ENCODE measurements at regions not wholly inside any gene's neighbourhood (a gene's known extent, or its start where the extent isn't known, plus 50 kb on each side); places are given as distances from the start of the nearest gene placed in this dataset.

DNA sequence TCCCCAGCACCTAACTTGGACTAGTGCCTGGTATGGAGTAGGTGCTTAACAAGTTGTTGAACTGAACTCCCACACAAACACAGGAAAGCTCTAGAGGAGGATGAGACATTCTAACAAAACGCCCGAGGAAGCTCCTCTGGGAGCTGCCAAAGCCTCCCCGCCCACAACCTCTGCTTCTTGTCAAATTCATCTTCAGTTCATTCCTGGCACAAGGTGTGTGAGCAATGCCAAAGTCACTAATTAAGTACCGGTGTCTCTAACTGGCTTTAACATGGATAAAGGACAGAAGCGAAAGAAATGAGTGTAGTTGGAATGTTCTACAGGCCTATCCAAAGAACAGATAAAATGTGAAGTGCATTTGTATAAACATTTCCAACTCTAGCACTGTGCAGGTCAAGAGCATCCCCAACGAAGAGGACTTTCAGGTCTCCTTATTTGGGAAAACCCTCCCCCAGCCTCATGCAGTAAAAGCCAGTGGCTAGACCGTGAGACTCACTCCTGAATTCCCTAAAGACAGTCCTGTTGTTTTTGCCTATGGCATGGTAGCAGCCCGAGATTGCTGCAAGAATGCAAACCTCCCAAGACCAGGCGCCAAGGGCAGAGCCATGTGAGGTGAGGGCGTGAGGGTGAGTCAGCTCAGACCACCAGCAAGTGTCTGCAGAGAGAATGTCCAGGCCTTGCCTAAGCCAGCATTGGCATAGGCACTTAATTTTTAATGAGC, 72.2 kb upstream of the KLF3 start:
- no peak for DNase-seq
- H3K36me3 ChIP-seq, result no peaks in the 10 kb centered on the region
- TF ChIP-seq POLR2A (IDR thresholded peaks at IDR 0.05) (no peak), CTCF (IDR thresholded peaks at IDR 0.05) (no peak)

DNA sequence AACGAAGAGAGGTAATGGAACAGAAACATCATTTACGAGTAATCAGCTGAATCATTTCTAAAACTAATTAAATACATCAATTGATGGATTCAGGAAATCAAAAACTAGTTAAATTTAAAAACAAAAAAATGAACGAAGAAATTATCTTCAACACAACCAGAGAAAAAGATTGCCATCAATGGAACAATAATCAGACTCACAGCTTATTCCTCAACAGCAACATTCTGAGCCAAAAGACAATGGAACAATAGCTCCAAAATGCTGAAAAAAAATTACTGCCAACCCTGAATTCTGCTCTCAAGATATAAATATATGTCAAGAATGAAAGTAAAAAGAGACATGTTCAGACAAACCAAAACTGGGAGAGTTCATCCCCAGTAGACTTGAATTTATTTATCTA, 65.5 kb upstream of the KLF3 start:
- TF ChIP-seq CTCF (IDR thresholded peaks at IDR 0.05), result no peak
- no peak for DNase-seq
- Histone ChIP-seq H3K4me3 (no peak overlapping the region), H3K27me3 (no peaks in the 10 kb centered on the region), H3K4me1 (no peaks in the 10 kb centered on the region), H3K9me3 (no peaks in the 10 kb centered on the region), H3K36me3 (no peaks in the 10 kb centered on the region), H3K27ac (no peak overlapping the region)

More for the DNA sequence above, 72.2 kb upstream of the KLF3 start:
- Histone ChIP-seq H3K4me3 (no peak overlapping the region), H3K27me3 (no peaks in the 10 kb centered on the region), H3K9me3 (no peaks in the 10 kb centered on the region), H3K27ac (no peak overlapping the region), H3K4me1 (no peaks in the 10 kb centered on the region)

GRCh38 chr4:38600575-38600974, 63.4 kb upstream of the KLF3 start:
- Histone ChIP-seq H3K4me1 (peaks cover 0 to 2% (median 0%) of the 10 kb centered on the region in 4 donors), H3K9me3 (no peaks in the 10 kb centered on the region)

GRCh38 chr4:38601244-38601915, 62.6 kb upstream of the KLF3 start:
- no peaks in the 10 kb centered on the region for H3K27me3 ChIP-seq
- peaks cover 0 to 10% (median 0%) of the 10 kb centered on the region in 4 donors for H3K4me1 ChIP-seq
- no peak overlapping the region for H3K27ac ChIP-seq
- H3K36me3 ChIP-seq, result no peaks in the 10 kb centered on the region
- H3K9me3 ChIP-seq, result no peaks in the 10 kb centered on the region
- H3K4me3 ChIP-seq, result no peak overlapping the region
- TF ChIP-seq CTCF (IDR thresholded peaks at IDR 0.05) (no peak), POLR2A (IDR thresholded peaks at IDR 0.05) (no peak)
- DNase-seq, result no peak

More at GRCh38 chr4:38600575-38600974, 63.4 kb upstream of the KLF3 start:
- H3K4me3 ChIP-seq, result no peak overlapping the region
- TF ChIP-seq POLR2A (IDR thresholded peaks at IDR 0.05) (no peak), CTCF (IDR thresholded peaks at IDR 0.05) (peak in 2 of 6 experiments; percentile 35 to 46)
- DNase-seq, result no peak
- no peaks in the 10 kb centered on the region for H3K27me3 ChIP-seq
- no peak overlapping the region for H3K27ac ChIP-seq
- no peaks in the 10 kb centered on the region for H3K36me3 ChIP-seq

DNA sequence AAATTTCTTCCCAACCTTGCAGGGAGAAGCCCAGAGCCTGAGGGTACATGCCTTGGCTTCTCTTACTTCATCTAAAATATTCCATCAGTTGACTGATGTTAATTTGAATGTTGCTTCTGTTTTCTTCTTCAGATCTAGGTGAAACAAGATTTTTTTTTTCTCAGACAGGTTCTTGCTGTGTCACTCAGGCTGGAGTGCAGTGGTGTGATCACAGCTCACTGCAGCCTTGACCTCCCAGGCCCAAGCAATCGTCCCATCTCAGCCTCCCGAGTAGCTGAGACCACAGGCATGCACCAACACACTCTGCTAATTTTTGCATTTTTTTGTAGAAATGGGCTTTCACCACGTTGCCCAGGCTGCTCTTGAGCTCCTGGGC, 62.1 kb upstream of the KLF3 start:
- Histone ChIP-seq H3K4me3 (no peak overlapping the region), H3K4me1 (peaks cover 0 to 11% (median 0%) of the 10 kb centered on the region in 4 donors), H3K27me3 (no peaks in the 10 kb centered on the region), H3K27ac (no peak overlapping the region), H3K36me3 (no peaks in the 10 kb centered on the region), H3K9me3 (no peaks in the 10 kb centered on the region)
- no peak for DNase-seq
- TF ChIP-seq POLR2A (IDR thresholded peaks at IDR 0.05) (no peak), CTCF (IDR thresholded peaks at IDR 0.05) (no peak)

Data from Peyer's patch (tissue), 4 donors.